GM19240 (cell line): ENCODE measurements at regions not wholly inside any gene's neighbourhood (a gene's known extent, or its start where the extent isn't known, plus 50 kb on each side); places are given as distances from the start of the nearest gene placed in this dataset.
"Not testable (repeated sequence)": the region's sequence is repeated elsewhere in the genome, so short reads cannot be mapped to it uniquely, and the experiment has no call there.

Source experiments
- DNase-seq: peaks from one replicate; pipeline ENCODE4 v3.0.0; 2011; ENCODE audit warnings: low spot score; ENCODE audit not compliant: insufficient read length

DNA sequence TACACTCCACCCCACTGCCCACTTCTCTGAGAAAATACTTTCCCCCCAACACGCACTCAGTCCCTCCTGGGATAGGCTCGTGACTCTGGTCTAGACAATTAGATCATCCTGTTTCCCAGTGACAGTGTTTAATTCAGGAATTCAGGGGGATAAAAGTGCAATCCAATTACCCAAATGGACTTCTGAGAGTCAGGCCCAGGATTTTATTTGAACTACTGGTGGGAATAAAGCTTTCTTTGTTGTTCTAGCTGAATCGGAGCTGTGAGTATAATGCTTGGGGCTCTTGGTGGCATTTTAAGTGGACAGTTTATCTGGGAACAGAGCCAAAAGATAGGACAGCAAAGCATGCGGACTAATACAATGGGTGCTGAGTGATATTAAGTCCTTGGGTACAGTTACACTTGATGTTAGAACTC is 683.3 kb downstream of the MAT2B start:
- no peak for DNase-seq

- DNase-seq = no peak
Observed at GRCh38 chr5:164191240-164191639, 685.8 kb downstream of the MAT2B start.

DNA sequence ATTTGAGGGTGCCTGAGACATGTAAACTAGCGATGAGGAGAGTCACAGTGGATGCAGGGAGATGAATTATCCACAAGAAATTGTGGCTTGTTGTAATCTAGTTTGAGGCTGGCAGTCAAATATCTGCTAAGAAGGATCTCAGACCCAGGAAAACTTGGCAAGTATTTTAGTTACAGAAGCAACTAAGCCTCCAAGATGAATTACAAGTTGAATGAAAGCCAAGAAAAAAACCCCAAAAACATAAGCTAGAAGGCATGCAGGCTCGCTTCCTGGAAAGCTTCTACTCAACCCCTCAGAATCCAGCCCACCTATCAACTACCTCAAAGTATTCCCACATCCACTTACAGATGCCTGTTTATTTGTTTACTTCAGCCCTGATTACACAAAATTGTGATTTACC is 696.9 kb downstream of the MAT2B start:
- DNase-seq = no peak

- no peak for DNase-seq
Observed at GRCh38 chr5:164203581-164204225, 698.3 kb downstream of the MAT2B start.

DNA sequence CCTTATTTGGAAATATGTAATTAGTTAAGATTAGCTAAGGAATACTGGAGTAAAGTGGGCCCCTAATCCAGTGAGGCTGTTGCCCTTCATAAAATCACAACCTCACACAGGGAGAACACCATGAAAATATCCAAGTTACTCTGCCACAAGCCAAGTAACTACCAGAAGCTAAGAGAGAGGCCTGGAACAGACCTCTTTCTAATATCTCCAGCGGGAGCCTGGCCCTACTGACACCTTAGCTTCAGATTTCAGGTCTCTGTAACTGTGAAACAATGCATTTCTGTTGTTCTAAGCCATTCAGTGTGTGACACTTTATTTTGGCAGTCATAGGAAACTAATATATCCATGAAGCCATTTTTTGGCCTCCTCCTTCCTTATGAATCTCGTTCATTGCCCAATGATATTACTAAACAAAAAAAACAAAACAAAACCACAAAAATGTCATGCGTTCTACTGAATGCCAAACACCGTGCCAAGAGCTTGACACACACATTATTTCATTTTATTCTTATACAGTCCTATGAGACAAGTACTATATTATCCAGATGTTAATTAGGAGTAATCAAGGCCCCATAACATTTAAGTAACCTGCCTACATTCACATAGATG is 699.0 kb downstream of the MAT2B start:
- DNase-seq = no peak

- no peak for DNase-seq
Observed at GRCh38 chr5:164206196-164206595, 700.8 kb downstream of the MAT2B start.

DNA sequence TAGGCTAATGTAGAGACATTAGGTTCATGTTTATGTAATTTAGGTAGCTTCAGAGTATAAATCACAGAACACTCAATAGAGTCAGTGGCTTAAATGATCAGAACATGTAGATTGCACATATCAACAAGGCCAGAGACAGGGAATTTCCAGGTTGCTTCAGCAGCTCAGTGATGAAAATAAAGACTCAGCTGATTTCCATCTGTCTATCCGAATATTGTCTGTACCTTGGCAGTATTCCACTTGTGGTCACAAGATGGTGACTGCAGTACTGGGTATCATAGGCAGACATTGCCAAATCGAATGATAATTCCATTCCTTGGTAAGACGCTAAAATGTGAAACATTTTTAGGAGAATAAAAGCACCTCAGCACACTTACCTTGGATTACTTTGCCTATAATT is 702.2 kb downstream of the MAT2B start:
- DNase-seq = no peak

DNA sequence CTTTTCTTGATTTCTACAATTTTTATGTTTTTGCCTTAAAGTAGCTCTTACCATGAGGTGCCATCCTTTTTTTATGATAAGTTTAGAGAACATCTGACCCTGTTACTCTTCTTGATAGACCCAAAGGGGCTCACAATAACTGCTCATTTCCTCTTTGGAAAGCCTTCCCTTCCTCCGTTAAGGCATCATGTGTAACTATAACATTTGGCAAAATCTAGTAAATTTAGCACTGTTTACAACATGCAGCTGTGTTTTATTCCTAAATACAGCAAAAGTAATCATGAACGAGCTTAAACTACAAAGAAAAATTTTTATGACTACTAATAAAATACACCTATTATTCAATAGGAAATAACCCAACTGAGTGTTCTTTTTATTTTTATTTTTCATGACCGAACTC is 705.1 kb downstream of the MAT2B start:
- no peak for DNase-seq

- no peak for DNase-seq
Observed at GRCh38 chr5:164214698-164215097, 709.3 kb downstream of the MAT2B start.

- DNase-seq = no peak
Observed at GRCh38 chr5:164217464-164217863, 712.0 kb downstream of the MAT2B start.

DNA sequence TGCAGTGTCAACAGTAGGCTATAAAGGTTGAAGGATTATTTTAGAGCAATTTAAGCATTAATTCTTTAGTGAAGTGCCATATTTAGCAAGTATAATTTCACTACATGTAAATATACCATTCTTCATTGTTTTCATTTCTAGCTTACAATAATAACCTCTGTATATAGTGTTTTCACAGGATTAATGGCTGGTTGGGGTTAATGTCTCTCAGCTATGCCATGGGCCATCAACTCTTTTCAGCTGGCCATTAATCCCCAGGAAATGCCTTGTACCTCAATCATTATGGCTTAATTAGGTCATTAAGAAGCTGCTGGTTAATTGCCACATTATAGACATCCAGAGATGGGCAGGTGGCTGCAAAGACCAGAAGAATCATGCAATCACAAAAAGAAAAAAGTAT is 715.1 kb downstream of the MAT2B start:
- DNase-seq = no peak

GRCh38 chr5:164224236-164224635 is 718.8 kb downstream of the MAT2B start:
- DNase-seq = no peak

DNA sequence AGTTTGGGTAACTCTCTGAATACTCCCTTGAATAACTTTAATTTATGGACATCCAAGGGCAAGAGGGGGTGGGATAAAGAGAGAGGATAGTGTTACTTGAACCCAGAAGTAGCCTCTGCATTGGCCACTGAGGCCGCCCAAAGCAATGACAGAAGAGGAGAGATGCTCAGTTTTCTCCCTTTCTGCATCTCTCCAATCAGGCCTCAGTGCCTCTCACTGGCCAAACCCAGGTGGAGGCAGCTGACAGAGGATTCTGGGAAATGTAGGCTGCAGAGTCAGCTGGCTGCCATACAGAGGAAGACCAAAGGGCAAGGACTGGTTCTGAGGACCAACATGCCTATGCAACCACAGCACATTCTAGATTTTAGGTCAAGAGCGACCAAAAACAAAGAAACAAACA is 719.4 kb downstream of the MAT2B start:
- DNase-seq = no peak

DNA sequence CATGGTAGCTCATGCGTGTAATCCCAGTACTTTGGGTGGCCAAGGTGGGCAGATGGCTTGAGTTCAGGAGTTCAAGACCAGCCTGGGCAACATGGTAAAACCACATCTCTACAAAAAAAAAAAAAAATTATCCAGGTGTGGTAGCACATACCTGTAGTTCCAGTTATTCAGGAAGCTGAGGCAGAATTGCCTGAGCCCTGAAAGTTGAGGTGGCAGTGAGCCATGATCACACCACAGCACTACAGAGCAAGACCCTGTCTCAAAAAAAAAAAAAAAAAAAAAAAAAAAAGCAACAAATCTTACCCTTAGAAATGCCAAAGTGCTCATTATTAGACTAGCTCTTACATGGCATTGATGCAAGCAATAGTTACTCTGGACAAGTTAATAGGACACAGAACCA is 724.9 kb downstream of the MAT2B start:
- no peak for DNase-seq

DNA sequence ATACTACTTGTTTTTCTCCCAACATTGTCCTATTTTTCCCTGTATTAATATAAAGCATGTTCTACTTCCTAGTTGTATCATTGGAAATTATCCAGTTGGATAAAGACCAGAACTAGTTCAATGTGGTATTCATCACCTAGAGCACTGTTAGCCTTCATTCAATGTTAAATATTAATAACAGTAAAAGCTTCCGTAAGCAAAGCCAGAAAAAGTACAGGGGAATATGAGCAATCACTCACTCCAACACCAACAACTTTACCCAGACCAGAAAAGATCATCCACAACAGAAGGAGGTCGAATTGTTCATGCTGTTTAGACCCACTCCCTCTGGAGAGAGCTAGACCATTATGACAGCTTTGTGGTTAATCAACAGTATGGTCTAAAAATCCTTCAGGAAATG is 728.4 kb downstream of the MAT2B start:
- no peak for DNase-seq

GRCh38 chr5:164234321-164234720 is 728.9 kb downstream of the MAT2B start:
- no peak for DNase-seq

DNA sequence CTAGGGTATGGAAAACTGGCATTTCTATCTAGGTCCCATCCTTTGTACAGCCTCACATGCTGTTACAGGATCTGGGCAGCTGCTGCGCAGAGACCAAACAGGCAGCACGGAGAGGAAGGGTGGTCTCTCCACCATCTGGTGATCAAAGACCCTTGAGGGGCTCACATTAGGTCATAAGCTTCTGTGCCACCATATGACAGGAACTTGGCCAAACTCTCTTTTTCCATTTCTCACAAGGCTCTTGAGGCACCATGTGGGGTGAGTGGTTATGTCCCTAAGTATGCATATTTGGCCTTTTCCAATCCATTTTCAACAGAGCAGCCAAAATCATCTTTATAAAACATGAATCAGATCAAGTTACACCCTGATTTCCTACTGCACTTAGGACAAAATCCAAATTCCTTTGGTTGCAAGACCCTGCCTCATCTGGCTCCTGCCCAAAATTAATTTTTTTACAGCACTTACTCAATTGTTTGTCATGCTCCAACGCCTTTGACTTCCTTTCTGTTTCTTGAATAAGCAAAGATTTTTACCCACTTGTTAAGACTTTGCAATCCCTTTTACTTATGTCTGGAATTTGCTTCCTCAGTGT is 730.0 kb downstream of the MAT2B start:
- no peak for DNase-seq

GRCh38 chr5:164237486-164237885 is 732.1 kb downstream of the MAT2B start:
- DNase-seq = no peak

- DNase-seq = not testable (repeated sequence)
Observed at GRCh38 chr5:164251781-164252180, 746.4 kb downstream of the MAT2B start.

- DNase-seq = no peak
Observed at GRCh38 chr5:164253764-164254163, 748.3 kb downstream of the MAT2B start.

GRCh38 chr5:164255598-164256213 is 750.3 kb downstream of the MAT2B start:
- no peak for DNase-seq

DNA sequence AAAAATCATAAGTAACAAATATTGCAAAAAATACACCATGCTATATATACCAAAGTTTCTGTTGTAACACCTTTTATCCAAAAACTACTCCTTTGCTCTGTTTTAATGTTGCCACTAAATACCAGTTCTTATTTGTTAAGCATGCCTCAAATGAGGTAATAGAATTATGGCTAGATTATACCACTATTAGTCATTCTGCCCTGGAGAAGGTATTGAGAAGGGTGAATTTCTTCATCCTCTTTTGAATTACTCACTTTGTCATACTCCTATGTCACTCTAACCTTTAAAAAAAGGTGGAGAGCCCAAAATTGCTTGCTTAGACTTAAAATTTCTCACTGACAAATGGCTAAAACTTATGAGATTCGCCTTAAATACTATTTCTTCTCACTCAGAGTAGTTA is 750.9 kb downstream of the MAT2B start:
- DNase-seq = no peak

GRCh38 chr5:164256954-164257353 is 751.5 kb downstream of the MAT2B start:
- no peak for DNase-seq
